ENCODE measurements at regions not wholly inside any gene's neighbourhood (a gene's known extent, or its start where the extent isn't known, plus 50 kb on each side); places are given as distances from the start of the nearest gene placed in this dataset.

DNA sequence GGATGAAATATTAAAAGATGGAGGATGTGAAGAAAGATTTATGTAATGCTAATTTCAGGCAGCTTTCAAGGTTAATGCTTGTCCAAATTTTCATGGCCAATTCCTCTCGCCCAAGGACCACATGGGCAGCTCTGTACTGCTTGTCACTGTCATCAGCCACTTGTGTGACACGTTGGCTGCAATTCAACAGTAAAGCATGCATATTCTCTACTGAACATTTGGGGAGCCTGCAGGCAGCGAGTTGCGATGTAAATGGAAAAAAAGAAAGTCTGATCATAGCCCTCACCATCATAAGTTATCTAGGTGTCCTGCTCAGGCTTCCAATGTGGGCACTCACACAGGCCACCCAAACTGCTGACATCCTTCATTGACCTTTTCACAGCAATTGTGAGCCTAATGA, 1026.8 kb upstream of the NR2F2 start:
- Histone ChIP-seq H3K79me2 (ENCODE audit: low read length) (no peaks in the 10 kb centered on the region), H3K4me3 (ENCODE audit: low read length) (no peak overlapping the region), H2AFZ (ENCODE audit: low read length) (no peak overlapping the region), H3K27me3 (ENCODE audit: low read length) (no peaks in the 10 kb centered on the region), H3K4me2 (ENCODE audit: low read depth, low read length, poor library complexity, severe bottlenecking) (no peak overlapping the region), H3K4me1 (ENCODE audit: low read length) (no peaks in the 10 kb centered on the region), H3K9me2 (replicated peaks; ENCODE audit: insufficient read depth, low read length) (no peaks in the 10 kb centered on the region), H3K27ac (ENCODE audit: low read length) (no peak overlapping the region), H4K20me1 (ENCODE audit: insufficient read depth, low read depth, low read length) (no peaks in the 10 kb centered on the region), H3K9me3 (ENCODE audit: low read length) (peaks cover 15% of the 10 kb centered on the region), H3K9ac (ENCODE audit: low read length) (no peak overlapping the region), H3K36me3 (ENCODE audit: insufficient read depth, low read length) (no peaks in the 10 kb centered on the region)
- DNase-seq, result no peak

DNA sequence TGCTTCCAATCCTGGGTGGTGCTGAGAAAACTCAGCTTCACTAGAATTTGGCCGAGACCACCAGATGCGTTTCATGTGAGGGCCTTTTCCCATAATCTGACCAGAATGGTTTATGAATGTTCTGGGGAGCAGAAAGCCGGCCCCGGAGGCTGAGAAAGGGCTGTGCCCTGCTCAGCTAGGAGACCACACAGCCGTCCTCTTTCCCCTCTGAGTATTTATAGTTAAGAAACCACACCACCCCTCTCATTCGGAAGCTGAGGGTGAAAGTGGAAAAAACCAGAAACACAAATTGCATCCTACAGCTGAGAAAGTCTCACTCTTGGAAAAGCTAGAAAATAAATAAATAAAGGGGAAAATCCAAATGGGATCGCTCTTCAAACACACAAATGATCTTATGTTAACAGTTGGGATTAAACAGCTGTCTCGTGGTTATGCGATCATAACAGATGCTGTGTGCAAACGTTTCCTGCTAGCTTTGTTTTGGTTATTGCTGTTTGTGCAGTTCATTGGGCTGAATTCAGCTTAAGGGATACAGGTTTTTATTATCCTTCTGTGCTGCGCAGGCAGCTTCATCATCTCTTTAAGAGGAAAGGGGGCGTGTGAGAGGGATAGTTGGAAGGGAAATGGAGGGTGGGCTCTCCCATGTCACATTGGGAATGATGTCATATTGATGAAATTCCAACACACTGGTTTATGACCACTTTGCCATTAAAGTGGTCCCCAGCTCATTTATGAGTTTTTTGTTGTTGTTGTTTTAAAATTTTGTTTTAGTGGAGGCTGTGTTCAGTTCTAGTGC, 1026.2 kb upstream of the NR2F2 start:
- Histone ChIP-seq H3K79me2 (ENCODE audit: low read length) (no peaks in the 10 kb centered on the region), H3K4me3 (ENCODE audit: low read length) (no peak overlapping the region), H3K27me3 (ENCODE audit: low read length) (no peaks in the 10 kb centered on the region), H3K9me2 (replicated peaks; ENCODE audit: insufficient read depth, low read length) (no peaks in the 10 kb centered on the region), H3K9me3 (ENCODE audit: low read length) (peaks cover 15% of the 10 kb centered on the region), H3K9ac (ENCODE audit: low read length) (no peak overlapping the region), H3K27ac (ENCODE audit: low read length) (no peak overlapping the region), H3K4me1 (ENCODE audit: low read length) (no peaks in the 10 kb centered on the region), H2AFZ (ENCODE audit: low read length) (no peak overlapping the region), H3K36me3 (ENCODE audit: insufficient read depth, low read length) (no peaks in the 10 kb centered on the region), H3K4me2 (ENCODE audit: low read depth, low read length, poor library complexity, severe bottlenecking) (no peak overlapping the region), H4K20me1 (ENCODE audit: insufficient read depth, low read depth, low read length) (no peaks in the 10 kb centered on the region)
- DNase-seq, result no peak

DNA sequence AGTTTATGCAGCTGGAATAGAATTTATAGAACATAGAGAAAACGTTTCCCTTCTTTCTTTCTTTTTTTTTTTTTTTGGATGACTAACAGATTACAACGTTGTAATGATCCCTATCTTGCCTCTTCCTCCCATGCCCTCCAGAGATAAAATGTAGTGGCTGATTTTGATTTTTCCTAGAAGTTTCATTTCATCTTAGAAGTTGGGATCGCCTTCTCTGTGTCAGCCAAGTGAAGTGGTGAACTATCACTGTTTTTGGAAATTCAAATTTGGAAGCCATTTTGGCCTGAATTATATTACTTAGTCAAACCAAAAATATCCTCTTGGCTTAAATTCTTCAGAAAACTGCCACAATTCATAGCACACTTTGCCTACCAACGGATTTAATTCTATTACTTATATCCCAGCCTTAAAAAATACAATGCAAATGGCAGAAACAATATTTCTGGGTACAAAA, 1025.5 kb upstream of the NR2F2 start:
- no peak for DNase-seq
- Histone ChIP-seq H3K4me3 (ENCODE audit: low read length) (no peak overlapping the region), H3K79me2 (ENCODE audit: low read length) (no peaks in the 10 kb centered on the region), H2AFZ (ENCODE audit: low read length) (no peak overlapping the region), H3K27ac (ENCODE audit: low read length) (no peak overlapping the region), H3K27me3 (ENCODE audit: low read length) (no peaks in the 10 kb centered on the region), H3K9me3 (ENCODE audit: low read length) (peaks cover 15% of the 10 kb centered on the region), H3K36me3 (ENCODE audit: insufficient read depth, low read length) (no peaks in the 10 kb centered on the region), H4K20me1 (ENCODE audit: insufficient read depth, low read depth, low read length) (no peaks in the 10 kb centered on the region), H3K4me1 (ENCODE audit: low read length) (no peaks in the 10 kb centered on the region), H3K9ac (ENCODE audit: low read length) (no peak overlapping the region), H3K4me2 (ENCODE audit: low read depth, low read length, poor library complexity, severe bottlenecking) (no peak overlapping the region), H3K9me2 (replicated peaks; ENCODE audit: insufficient read depth, low read length) (no peaks in the 10 kb centered on the region)

DNA sequence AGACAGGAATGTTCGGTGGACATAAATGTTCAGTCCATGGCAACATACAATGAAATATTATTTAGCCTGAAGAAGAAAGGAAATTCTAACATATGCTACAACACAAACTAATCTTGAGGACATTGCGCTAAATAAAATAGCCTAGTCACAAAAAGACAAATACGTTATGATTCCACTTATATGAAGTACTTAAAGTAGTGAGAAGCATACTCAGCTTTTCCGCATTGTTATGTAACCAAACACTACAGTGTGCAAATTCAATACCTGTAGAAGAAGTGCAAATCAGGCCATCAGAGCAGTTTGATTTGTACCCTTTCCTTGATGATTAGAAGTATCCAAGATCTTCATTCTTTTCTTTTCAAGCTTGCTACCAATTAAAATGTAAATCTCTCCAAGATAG, 1023.4 kb upstream of the NR2F2 start:
- Histone ChIP-seq H4K20me1 (ENCODE audit: insufficient read depth, low read depth, low read length) (no peaks in the 10 kb centered on the region), H3K9me3 (ENCODE audit: low read length) (peaks cover 21% of the 10 kb centered on the region), H3K79me2 (ENCODE audit: low read length) (no peaks in the 10 kb centered on the region), H3K27ac (ENCODE audit: low read length) (no peak overlapping the region), H3K4me1 (ENCODE audit: low read length) (no peaks in the 10 kb centered on the region), H2AFZ (ENCODE audit: low read length) (no peak overlapping the region), H3K9ac (ENCODE audit: low read length) (no peak overlapping the region), H3K4me2 (ENCODE audit: low read depth, low read length, poor library complexity, severe bottlenecking) (no peak overlapping the region), H3K9me2 (replicated peaks; ENCODE audit: insufficient read depth, low read length) (no peaks in the 10 kb centered on the region), H3K36me3 (ENCODE audit: insufficient read depth, low read length) (no peaks in the 10 kb centered on the region), H3K27me3 (ENCODE audit: low read length) (no peaks in the 10 kb centered on the region), H3K4me3 (ENCODE audit: low read length) (no peak overlapping the region)
- DNase-seq, result no peak

DNA sequence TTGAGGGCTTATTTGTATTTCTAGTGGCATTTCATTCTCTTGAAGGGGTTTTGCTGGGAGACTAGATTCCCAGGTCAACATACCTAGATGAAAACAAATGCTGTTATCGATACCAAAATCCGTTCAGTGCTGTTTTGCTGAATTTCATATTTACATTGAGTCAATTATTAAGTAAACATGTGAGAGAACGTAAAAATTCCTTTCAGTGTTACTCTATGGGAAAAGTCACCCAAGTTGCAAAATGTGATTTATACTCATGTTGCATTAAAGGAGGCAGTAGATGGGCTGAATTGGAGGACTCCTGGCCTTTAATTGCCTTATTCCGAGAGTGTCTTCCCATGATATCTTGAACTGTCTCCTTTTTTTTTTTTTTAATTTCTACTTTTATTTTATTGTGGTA, 1011.3 kb upstream of the NR2F2 start:
- Histone ChIP-seq H3K79me2 (ENCODE audit: low read length) (no peaks in the 10 kb centered on the region), H3K4me2 (ENCODE audit: low read depth, low read length, poor library complexity, severe bottlenecking) (no peak overlapping the region), H3K4me3 (ENCODE audit: low read length) (no peak overlapping the region), H3K9ac (ENCODE audit: low read length) (no peak overlapping the region), H2AFZ (ENCODE audit: low read length) (no peak overlapping the region), H4K20me1 (ENCODE audit: insufficient read depth, low read depth, low read length) (no peaks in the 10 kb centered on the region), H3K9me3 (ENCODE audit: low read length) (peaks cover 21% of the 10 kb centered on the region), H3K9me2 (replicated peaks; ENCODE audit: insufficient read depth, low read length) (no peaks in the 10 kb centered on the region), H3K27ac (ENCODE audit: low read length) (no peak overlapping the region), H3K36me3 (ENCODE audit: insufficient read depth, low read length) (no peaks in the 10 kb centered on the region), H3K4me1 (ENCODE audit: low read length) (no peaks in the 10 kb centered on the region), H3K27me3 (ENCODE audit: low read length) (no peaks in the 10 kb centered on the region)
- no peak for DNase-seq

DNA sequence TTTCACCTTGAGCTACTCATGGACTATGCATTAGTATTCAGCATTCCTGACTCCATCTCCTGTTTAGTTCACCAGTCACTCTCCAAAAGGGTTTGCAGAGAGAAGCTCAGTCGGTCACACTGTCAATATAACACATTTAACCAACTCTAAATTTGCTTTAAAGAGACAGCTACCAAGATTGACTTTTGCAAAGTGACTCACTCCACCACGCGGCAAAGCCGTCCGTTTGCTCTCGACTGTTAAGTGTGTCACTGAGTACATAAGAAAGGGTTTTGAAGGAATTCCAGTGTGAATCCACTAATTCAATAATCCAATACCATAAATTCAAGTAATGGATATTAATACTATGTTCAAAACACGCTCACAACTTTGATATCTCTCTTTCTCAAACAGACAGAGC, 1006.7 kb upstream of the NR2F2 start:
- Histone ChIP-seq H3K79me2 (ENCODE audit: low read length) (no peaks in the 10 kb centered on the region), H3K36me3 (ENCODE audit: insufficient read depth, low read length) (no peaks in the 10 kb centered on the region), H3K9ac (ENCODE audit: low read length) (no peak overlapping the region), H3K4me1 (ENCODE audit: low read length) (no peaks in the 10 kb centered on the region), H3K9me2 (replicated peaks; ENCODE audit: insufficient read depth, low read length) (no peaks in the 10 kb centered on the region), H3K27me3 (ENCODE audit: low read length) (no peaks in the 10 kb centered on the region), H2AFZ (ENCODE audit: low read length) (no peak overlapping the region), H3K27ac (ENCODE audit: low read length) (no peak overlapping the region), H4K20me1 (ENCODE audit: insufficient read depth, low read depth, low read length) (no peaks in the 10 kb centered on the region), H3K4me3 (ENCODE audit: low read length) (no peak overlapping the region), H3K4me2 (ENCODE audit: low read depth, low read length, poor library complexity, severe bottlenecking) (no peak overlapping the region), H3K9me3 (ENCODE audit: low read length) (peaks cover 23% of the 10 kb centered on the region)
- no peak for DNase-seq

DNA sequence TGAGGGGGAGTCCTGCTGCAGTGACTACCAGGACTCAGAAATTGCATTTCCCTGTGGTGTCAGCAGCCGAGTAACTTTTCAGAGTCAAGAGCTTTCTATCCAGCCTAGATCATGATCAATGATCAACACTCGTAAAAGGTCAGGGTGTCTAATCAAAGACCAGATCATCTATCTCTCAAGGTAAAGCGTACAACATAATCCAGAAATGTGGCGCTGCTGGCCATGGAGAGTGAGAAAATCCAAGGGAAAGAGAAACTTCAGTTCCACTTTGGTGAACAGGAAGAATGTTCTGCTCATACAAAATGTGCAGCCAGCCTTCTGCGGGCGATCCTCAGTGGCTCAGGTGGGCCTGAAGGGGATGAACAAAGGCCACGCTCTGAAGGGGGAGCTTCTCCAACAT, 1005.8 kb upstream of the NR2F2 start:
- Histone ChIP-seq H2AFZ (ENCODE audit: low read length) (no peak overlapping the region), H3K4me2 (ENCODE audit: low read depth, low read length, poor library complexity, severe bottlenecking) (no peak overlapping the region), H3K9me2 (replicated peaks; ENCODE audit: insufficient read depth, low read length) (no peaks in the 10 kb centered on the region), H3K4me1 (ENCODE audit: low read length) (no peaks in the 10 kb centered on the region), H3K27me3 (ENCODE audit: low read length) (no peaks in the 10 kb centered on the region), H3K27ac (ENCODE audit: low read length) (no peak overlapping the region), H3K4me3 (ENCODE audit: low read length) (no peak overlapping the region), H3K9ac (ENCODE audit: low read length) (no peak overlapping the region), H4K20me1 (ENCODE audit: insufficient read depth, low read depth, low read length) (no peaks in the 10 kb centered on the region), H3K9me3 (ENCODE audit: low read length) (peaks cover 22% of the 10 kb centered on the region), H3K36me3 (ENCODE audit: insufficient read depth, low read length) (no peaks in the 10 kb centered on the region), H3K79me2 (ENCODE audit: low read length) (no peaks in the 10 kb centered on the region)
- no peak for DNase-seq

DNA sequence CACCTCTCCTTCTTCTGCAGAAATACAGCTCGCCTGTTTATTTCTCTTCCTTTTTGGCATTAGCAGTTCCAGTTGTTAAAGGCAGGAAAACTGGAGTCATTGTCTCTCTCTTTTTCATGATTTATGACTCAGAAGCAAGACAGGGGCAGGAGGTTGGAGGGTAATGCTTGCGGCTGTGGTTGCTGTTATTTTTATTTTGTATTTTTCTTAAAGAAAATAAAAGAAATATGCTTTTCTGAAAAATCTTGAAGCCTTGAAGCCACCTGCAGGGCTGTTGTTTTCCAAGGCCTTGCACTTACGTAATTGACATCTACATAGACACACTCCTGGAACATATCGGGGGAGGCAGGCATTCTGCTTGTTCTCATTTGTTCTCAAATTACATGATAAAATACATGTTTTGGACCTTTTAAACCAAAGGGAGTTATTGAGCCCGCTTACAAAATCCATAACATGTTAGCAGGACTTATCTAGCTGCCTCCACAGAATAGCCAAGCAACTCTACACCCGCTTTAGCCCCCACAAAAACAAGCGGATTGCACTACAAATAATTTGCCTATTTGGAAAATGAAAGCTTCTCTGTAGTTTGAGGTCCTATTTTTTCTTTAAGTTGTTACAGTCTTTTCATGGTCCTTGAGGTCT, 1004.6 kb upstream of the NR2F2 start:
- Histone ChIP-seq H3K27ac (ENCODE audit: low read length) (no peak overlapping the region), H3K27me3 (ENCODE audit: low read length) (no peaks in the 10 kb centered on the region), H3K9me3 (ENCODE audit: low read length) (peaks cover 17% of the 10 kb centered on the region), H3K9me2 (replicated peaks; ENCODE audit: insufficient read depth, low read length) (no peaks in the 10 kb centered on the region), H3K79me2 (ENCODE audit: low read length) (no peaks in the 10 kb centered on the region), H3K36me3 (ENCODE audit: insufficient read depth, low read length) (no peaks in the 10 kb centered on the region), H2AFZ (ENCODE audit: low read length) (no peak overlapping the region), H3K4me1 (ENCODE audit: low read length) (no peaks in the 10 kb centered on the region), H4K20me1 (ENCODE audit: insufficient read depth, low read depth, low read length) (no peaks in the 10 kb centered on the region), H3K4me3 (ENCODE audit: low read length) (no peak overlapping the region), H3K9ac (ENCODE audit: low read length) (no peak overlapping the region), H3K4me2 (ENCODE audit: low read depth, low read length, poor library complexity, severe bottlenecking) (no peak overlapping the region)
- no peak for DNase-seq

Data from Karpas-422 (cell line).